Left hindlimb (tissue), 1 donor: ENCODE measurements at regions not wholly inside any gene's neighbourhood (a gene's known extent, or its start where the extent isn't known, plus 50 kb on each side); places are given as distances from the start of the nearest gene placed in this dataset.
"Not testable (repeated sequence)": the region's sequence is repeated elsewhere in the genome, so short reads cannot be mapped to it uniquely, and the experiment has no call there.

Experiments
- DNase-seq: peaks from one replicate; pipeline ENCODE4 v3.0.0-alpha.2; 2018

GRCh38 chr13:103880146-103880545, 813.9 kb upstream of the SLC10A2 start:
- DNase-seq, result not testable (repeated sequence)

GRCh38 chr13:103878891-103879605, 812.8 kb upstream of the SLC10A2 start:
- DNase-seq, result no peak

GRCh38 chr13:103876571-103876970, 810.4 kb upstream of the SLC10A2 start:
- no peak for DNase-seq

GRCh38 chr13:103873725-103874124, 807.5 kb upstream of the SLC10A2 start:
- no peak for DNase-seq

GRCh38 chr13:103866048-103866447, 799.8 kb upstream of the SLC10A2 start:
- DNase-seq, result no peak

GRCh38 chr13:103862525-103862924, 796.3 kb upstream of the SLC10A2 start:
- no peak for DNase-seq

- DNase-seq, result no peak
Observed at GRCh38 chr13:103859952-103860351, 793.7 kb upstream of the SLC10A2 start.

GRCh38 chr13:103852036-103852435, 785.8 kb upstream of the SLC10A2 start:
- no peak for DNase-seq

GRCh38 chr13:103844471-103844870, 778.3 kb upstream of the SLC10A2 start:
- DNase-seq, result no peak

GRCh38 chr13:103839460-103839859, 773.2 kb upstream of the SLC10A2 start:
- no peak for DNase-seq

GRCh38 chr13:103835052-103835451, 768.8 kb upstream of the SLC10A2 start:
- no peak for DNase-seq

- no peak for DNase-seq
Observed at GRCh38 chr13:103833294-103833852, 767.2 kb upstream of the SLC10A2 start.

- no peak for DNase-seq
Observed at GRCh38 chr13:103815619-103816018, 749.4 kb upstream of the SLC10A2 start.

GRCh38 chr13:103812971-103813370, 746.8 kb upstream of the SLC10A2 start:
- no peak for DNase-seq

GRCh38 chr13:103812558-103812957, 746.3 kb upstream of the SLC10A2 start:
- DNase-seq, result no peak

- no peak for DNase-seq
Observed at GRCh38 chr13:103810026-103810425, 743.8 kb upstream of the SLC10A2 start.

- no peak for DNase-seq
Observed at GRCh38 chr13:103805771-103806170, 739.6 kb upstream of the SLC10A2 start.

GRCh38 chr13:103803349-103803748, 737.1 kb upstream of the SLC10A2 start:
- no peak for DNase-seq

- no peak for DNase-seq
Observed at GRCh38 chr13:103799028-103799427, 732.8 kb upstream of the SLC10A2 start.

GRCh38 chr13:103795892-103796478, 729.8 kb upstream of the SLC10A2 start:
- DNase-seq, result no peak

GRCh38 chr13:103794526-103794925, 728.3 kb upstream of the SLC10A2 start:
- no peak for DNase-seq

GRCh38 chr13:103788061-103788652, 721.9 kb upstream of the SLC10A2 start:
- DNase-seq, result no peak

- no peak for DNase-seq
Observed at GRCh38 chr13:103772576-103772975, 706.4 kb upstream of the SLC10A2 start.

- no peak for DNase-seq
Observed at GRCh38 chr13:103762523-103762922, 696.3 kb upstream of the SLC10A2 start.
